Nephron (organoid): ENCODE measurements at regions not wholly inside any gene's neighbourhood (a gene's known extent, or its start where the extent isn't known, plus 50 kb on each side); places are given as distances from the start of the nearest gene placed in this dataset.
"Not testable (repeated sequence)": the region's sequence is repeated elsewhere in the genome, so short reads cannot be mapped to it uniquely, and the experiment has no call there.

Experiments used
- H3K27ac Mint-ChIP-seq, 3 experiments: 2 replicates each; pipeline ENCODE4 v1.8.0; 2020; ENCODE audit warnings: mixed read lengths in 3 of 3, mild to moderate bottlenecking in 2 of 3, moderate library complexity in 1 of 3
- H3K27me3 Mint-ChIP-seq: 2 replicates; pipeline ENCODE4 v1.8.0; 2021; ENCODE audit warnings: low read depth, mild to moderate bottlenecking, moderate library complexity, mixed read lengths
- H3K36me3 Mint-ChIP-seq: 2 replicates; pipeline ENCODE4 v1.8.0; 2020; ENCODE audit warnings: low read depth, mixed read lengths
- H3K4me1 Mint-ChIP-seq: 2 replicates; pipeline ENCODE4 v1.8.0; 2020; ENCODE audit warnings: mixed read lengths
- H3K4me3 Mint-ChIP-seq, 3 experiments: 2 replicates each; pipeline ENCODE4 v1.8.0; 2020; ENCODE audit warnings: mild to moderate bottlenecking in 3 of 3, mixed read lengths in 3 of 3, moderate library complexity in 2 of 3
- H3K9me3 Mint-ChIP-seq: 2 replicates; pipeline ENCODE4 v1.8.0; 2020; ENCODE audit warnings: mixed read lengths

DNA sequence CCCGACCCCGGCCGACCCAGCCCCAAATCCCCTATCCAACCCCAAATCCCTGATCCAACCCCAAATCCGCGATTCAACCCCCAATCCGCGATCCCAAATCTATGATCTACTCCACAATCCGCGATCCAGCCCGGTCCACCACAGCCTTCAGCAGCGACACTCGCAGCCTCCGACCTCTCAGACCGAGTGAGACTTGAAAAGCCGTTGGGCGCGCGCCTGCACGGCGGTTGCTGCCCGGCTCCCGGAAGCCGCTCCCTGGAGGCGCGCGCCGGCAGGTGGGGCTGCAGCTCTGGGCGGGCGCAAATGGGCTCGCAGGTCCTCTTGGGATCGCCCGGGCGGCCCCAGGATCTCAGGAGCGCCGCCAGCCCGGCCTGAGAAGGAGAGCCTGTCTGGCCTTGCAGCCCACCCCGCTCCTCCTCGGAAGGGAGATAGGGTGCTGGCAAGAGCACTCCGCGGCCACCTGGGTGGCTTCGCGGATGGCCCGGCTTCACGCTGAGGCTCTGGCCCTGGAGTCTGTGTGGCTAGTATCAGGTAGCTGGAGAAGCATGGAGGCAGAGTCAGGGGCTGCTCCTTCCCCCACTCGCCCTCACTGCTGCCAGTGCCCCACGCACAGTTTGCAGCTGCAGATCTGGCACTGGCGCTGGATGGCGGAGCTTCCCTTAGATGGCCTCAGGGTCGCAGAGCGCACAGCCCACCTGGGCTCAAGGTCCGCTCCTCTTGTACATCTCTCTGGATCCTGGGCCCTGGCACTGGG is 533.4 kb upstream of the DEFB115 start:
- H3K27ac Mint-ChIP-seq, H3K4me1 Mint-ChIP-seq, H3K36me3 Mint-ChIP-seq, H3K9me3 Mint-ChIP-seq, H3K27me3 Mint-ChIP-seq, H3K4me3 Mint-ChIP-seq: not testable (repeated sequence)

DNA sequence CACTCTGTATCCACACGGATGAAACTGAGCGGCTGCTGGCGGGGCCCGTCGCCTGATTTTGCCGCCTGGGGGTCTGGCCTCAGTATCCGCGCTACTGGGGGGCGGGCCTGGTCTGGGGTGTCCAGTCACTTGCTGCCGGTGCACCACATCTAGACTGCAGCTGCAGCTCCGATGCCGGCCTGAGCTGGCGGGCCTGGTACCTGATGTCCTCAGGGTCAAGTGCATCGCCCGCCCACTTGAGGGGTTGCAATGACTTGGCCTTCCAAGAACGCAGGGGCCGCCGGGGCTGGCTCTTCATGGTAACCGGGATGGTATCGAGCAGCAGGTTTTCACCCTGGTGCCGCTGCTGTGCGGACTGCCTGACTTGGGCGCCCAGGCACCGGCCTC is 532.8 kb upstream of the DEFB115 start:
- not testable (repeated sequence) for H3K36me3 Mint-ChIP-seq, H3K4me3 Mint-ChIP-seq, H3K27ac Mint-ChIP-seq, H3K27me3 Mint-ChIP-seq, H3K4me1 Mint-ChIP-seq, H3K9me3 Mint-ChIP-seq

DNA sequence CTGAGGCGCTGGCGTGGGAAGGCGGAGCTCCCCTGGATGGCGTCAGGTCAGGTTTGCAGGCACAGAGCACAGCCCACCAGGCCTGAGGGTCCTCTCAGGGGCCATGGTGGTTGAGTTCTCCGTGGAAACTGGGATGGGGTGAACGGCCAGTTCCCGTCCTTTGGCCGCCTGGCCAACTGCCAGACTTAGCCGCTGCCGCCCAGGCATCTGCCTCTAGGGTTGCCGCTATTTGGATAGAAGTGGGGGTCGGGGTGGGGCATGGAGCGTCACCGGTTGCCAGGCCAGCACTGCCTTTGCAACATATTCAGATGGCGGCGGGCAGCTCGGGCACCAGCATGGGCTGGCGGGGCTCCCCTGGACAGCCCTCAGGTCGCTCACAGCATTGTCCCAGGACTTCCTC is 532.3 kb upstream of the DEFB115 start:
- not testable (repeated sequence) for H3K9me3 Mint-ChIP-seq, H3K36me3 Mint-ChIP-seq, H3K4me1 Mint-ChIP-seq, H3K4me3 Mint-ChIP-seq, H3K27ac Mint-ChIP-seq, H3K27me3 Mint-ChIP-seq

DNA sequence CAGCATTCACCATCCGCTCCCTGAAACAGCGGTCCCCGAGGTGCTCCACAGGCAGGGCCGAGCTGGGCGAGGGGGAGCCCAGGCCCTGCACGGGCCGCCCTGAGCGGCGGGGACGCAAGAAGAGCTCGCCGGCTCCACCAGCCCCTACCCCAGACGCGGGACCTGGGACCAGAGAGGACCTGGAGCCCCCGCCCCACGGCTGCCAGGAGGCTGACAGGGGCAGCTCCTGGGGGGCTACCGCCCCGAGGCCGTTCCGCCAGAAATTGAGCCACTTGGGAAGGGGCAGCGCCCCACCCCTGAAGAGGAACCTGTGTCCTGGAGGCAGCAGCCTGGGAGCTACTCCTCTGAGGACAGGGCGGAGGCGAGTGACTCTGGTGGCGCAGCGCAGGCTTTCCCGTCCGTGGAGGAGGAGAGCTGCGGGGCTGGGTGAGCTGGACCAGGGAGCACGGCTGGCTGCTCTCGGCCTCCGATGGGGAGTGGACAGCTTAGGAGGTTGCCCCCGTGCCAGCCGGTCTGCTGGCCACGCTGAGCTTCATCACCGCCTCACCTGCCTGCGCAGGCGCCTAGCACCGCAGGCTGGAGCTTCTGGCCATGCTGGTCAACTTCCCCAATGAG is 529.1 kb upstream of the DEFB115 start:
- H3K4me1 Mint-ChIP-seq, H3K4me3 Mint-ChIP-seq, H3K27me3 Mint-ChIP-seq: not testable (repeated sequence)

More for the DNA sequence above, 529.1 kb upstream of the DEFB115 start:
- not testable (repeated sequence) for H3K36me3 Mint-ChIP-seq, H3K27ac Mint-ChIP-seq
- peaks cover 24% of the 10 kb centered on the region for H3K9me3 Mint-ChIP-seq
